ENCODE measurements at regions not wholly inside any gene's neighbourhood (a gene's known extent, or its start where the extent isn't known, plus 50 kb on each side); places are given as distances from the start of the nearest gene placed in this dataset.
A peak's percentile ranks its signal among the peaks of the same experiment; 100 is the strongest.

GRCh38 chr5:29005386-29005785, 1967.0 kb upstream of the CDH9 start:
- TF ChIP-seq CTCF (IDR thresholded peaks at IDR 0.05; ENCODE audit: low read depth, low read length, missing control alignments) = no peak
- DNase-seq = peak; percentile 21
- no peaks in the 10 kb centered on the region for H3K27me3 ChIP-seq (replicated peaks)
- H3K27ac ChIP-seq = no peak overlapping the region
- H3K4me3 ChIP-seq (ENCODE audit: low read depth, low read length) = no peak overlapping the region
- H3K36me3 ChIP-seq (replicated peaks) = no peaks in the 10 kb centered on the region
- in situ Hi-C loops (cut with HindIII; ENCODE audit: low pct_ligation_motif_present, low sequenced_read_pairs) = no loop called here

- no peaks in the 10 kb centered on the region for H3K36me3 ChIP-seq (replicated peaks)
- no peak overlapping the region for H3K4me3 ChIP-seq (ENCODE audit: low read depth, low read length)
- no peak for DNase-seq
- H3K27ac ChIP-seq = no peak overlapping the region
- H3K27me3 ChIP-seq (replicated peaks) = no peaks in the 10 kb centered on the region
- TF ChIP-seq CTCF (IDR thresholded peaks at IDR 0.05; ENCODE audit: low read depth, low read length, missing control alignments) = no peak
- in situ Hi-C loops (cut with HindIII; ENCODE audit: low pct_ligation_motif_present, low sequenced_read_pairs) = no loop called here
These were observed 1964.1 kb upstream of the CDH9 start for GRCh38 chr5:29002481-29002880.

- Histone ChIP-seq H3K27ac (no peak overlapping the region), H3K36me3 (replicated peaks) (no peaks in the 10 kb centered on the region), H3K4me3 (ENCODE audit: low read depth, low read length) (no peak overlapping the region), H3K27me3 (replicated peaks) (no peaks in the 10 kb centered on the region)
- DNase-seq = no peak
- in situ Hi-C loops (cut with HindIII; ENCODE audit: low pct_ligation_motif_present, low sequenced_read_pairs) = no loop called here
- TF ChIP-seq CTCF (IDR thresholded peaks at IDR 0.05; ENCODE audit: low read depth, low read length, missing control alignments) = no peak
These were observed 1963.3 kb upstream of the CDH9 start for GRCh38 chr5:29001666-29002065.

GRCh38 chr5:28984639-28985038, 1946.3 kb upstream of the CDH9 start:
- no peak for TF ChIP-seq CTCF (IDR thresholded peaks at IDR 0.05; ENCODE audit: low read depth, low read length, missing control alignments)
- no peak overlapping the region for H3K4me3 ChIP-seq (ENCODE audit: low read depth, low read length)
- in situ Hi-C loops (cut with HindIII; ENCODE audit: low pct_ligation_motif_present, low sequenced_read_pairs) = no loop called here
- DNase-seq = no peak
- H3K27me3 ChIP-seq (replicated peaks) = no peaks in the 10 kb centered on the region
- no peak overlapping the region for H3K27ac ChIP-seq
- H3K36me3 ChIP-seq (replicated peaks) = no peaks in the 10 kb centered on the region

GRCh38 chr5:28975508-28975907, 1937.1 kb upstream of the CDH9 start:
- no peak for DNase-seq
- H3K27ac ChIP-seq = no peak overlapping the region
- no peaks in the 10 kb centered on the region for H3K27me3 ChIP-seq (replicated peaks)
- no peak overlapping the region for H3K4me3 ChIP-seq (ENCODE audit: low read depth, low read length)
- no peak for TF ChIP-seq CTCF (IDR thresholded peaks at IDR 0.05; ENCODE audit: low read depth, low read length, missing control alignments)
- no peaks in the 10 kb centered on the region for H3K36me3 ChIP-seq (replicated peaks)
- in situ Hi-C loops (cut with HindIII; ENCODE audit: low pct_ligation_motif_present, low sequenced_read_pairs) = no loop called here

GRCh38 chr5:28967848-28968247, 1929.5 kb upstream of the CDH9 start:
- H3K27ac ChIP-seq = no peak overlapping the region
- in situ Hi-C loops (cut with HindIII; ENCODE audit: low pct_ligation_motif_present, low sequenced_read_pairs) = no loop called here
- no peak for TF ChIP-seq CTCF (IDR thresholded peaks at IDR 0.05; ENCODE audit: low read depth, low read length, missing control alignments)
- no peak overlapping the region for H3K4me3 ChIP-seq (ENCODE audit: low read depth, low read length)
- H3K27me3 ChIP-seq (replicated peaks) = no peaks in the 10 kb centered on the region
- H3K36me3 ChIP-seq (replicated peaks) = no peaks in the 10 kb centered on the region
- no peak for DNase-seq

All from brain microvascular endothelial cell (primary cell).